C4-2B (cell line): ENCODE measurements at regions not wholly inside any gene's neighbourhood (a gene's known extent, or its start where the extent isn't known, plus 50 kb on each side); places are given as distances from the start of the nearest gene placed in this dataset.

Source experiments
- CTCF ChIP-seq: fragments of 450-650 bp; conservative IDR thresholded peaks from 2 replicates; pipeline ENCODE4 v1.5.1; 2017; ENCODE audit warnings: mild to moderate bottlenecking
- ZFX ChIP-seq: fragments of 450-650 bp; IDR thresholded peaks from 2 replicates; pipeline ENCODE4 v1.6.1; 2017

- no peak for TF ChIP-seq CTCF
- no peak for TF ChIP-seq ZFX
Observed at GRCh38 chr2:221189431-221190067, 382.6 kb downstream of the EPHA4 start.
